Inflammatory macrophage treated with lipopolysaccharide for 4 hours (primary cell): ENCODE measurements at regions not wholly inside any gene's neighbourhood (a gene's known extent, or its start where the extent isn't known, plus 50 kb on each side); places are given as distances from the start of the nearest gene placed in this dataset.

Experiments used
- DNase-seq: peaks from one replicate; pipeline ENCODE4 v3.0.0-alpha.2; 2020

- DNase-seq, result no peak
Measured at GRCh38 chr14:87497301-87497700, 495.7 kb downstream of the GALC start.

- no peak for DNase-seq
Measured at GRCh38 chr14:87494010-87494409, 499.0 kb downstream of the GALC start.

GRCh38 chr14:87492561-87492960, 500.4 kb downstream of the GALC start:
- DNase-seq, result no peak

- no peak for DNase-seq
Measured at GRCh38 chr14:87491816-87492215, 501.2 kb downstream of the GALC start.

- no peak for DNase-seq
Measured at GRCh38 chr14:87489196-87489819, 503.7 kb downstream of the GALC start.

GRCh38 chr14:87483271-87484260, 509.4 kb downstream of the GALC start:
- DNase-seq, result no peak

- no peak for DNase-seq
Measured at GRCh38 chr14:87468531-87468930, 524.5 kb downstream of the GALC start.

GRCh38 chr14:87467578-87467977, 525.4 kb downstream of the GALC start:
- DNase-seq, result no peak

- no peak for DNase-seq
Measured at GRCh38 chr14:87465770-87466169, 527.2 kb downstream of the GALC start.

GRCh38 chr14:87461704-87462103, 531.3 kb downstream of the GALC start:
- no peak for DNase-seq

GRCh38 chr14:87457720-87458119, 535.3 kb downstream of the GALC start:
- no peak for DNase-seq

GRCh38 chr14:87450193-87450592, 542.8 kb downstream of the GALC start:
- no peak for DNase-seq

- DNase-seq, result no peak
Measured at GRCh38 chr14:87449016-87449415, 544.0 kb downstream of the GALC start.

- DNase-seq, result no peak
Measured at GRCh38 chr14:87443787-87444186, 549.2 kb downstream of the GALC start.

GRCh38 chr14:87443039-87443438, 549.9 kb downstream of the GALC start:
- DNase-seq, result no peak

- no peak for DNase-seq
Measured at GRCh38 chr14:87437158-87437557, 555.8 kb downstream of the GALC start.

GRCh38 chr14:87434680-87435079, 558.3 kb downstream of the GALC start:
- DNase-seq, result no peak

- DNase-seq, result no peak
Measured at GRCh38 chr14:87434011-87434410, 559.0 kb downstream of the GALC start.

- no peak for DNase-seq
Measured at GRCh38 chr14:87432698-87433097, 560.3 kb downstream of the GALC start.

GRCh38 chr14:87430810-87431209, 562.2 kb downstream of the GALC start:
- no peak for DNase-seq

GRCh38 chr14:87430214-87430613, 562.8 kb downstream of the GALC start:
- DNase-seq, result no peak

GRCh38 chr14:87419925-87420324, 573.1 kb downstream of the GALC start:
- no peak for DNase-seq

GRCh38 chr14:87411370-87411769, 581.6 kb downstream of the GALC start:
- DNase-seq, result no peak

- no peak for DNase-seq
Measured at GRCh38 chr14:87409393-87409792, 583.6 kb downstream of the GALC start.
